ENCODE measurements at regions not wholly inside any gene's neighbourhood (a gene's known extent, or its start where the extent isn't known, plus 50 kb on each side); places are given as distances from the start of the nearest gene placed in this dataset.

- DNase-seq: no peak
- Mint-ChIP-seq H3K27me3 (peaks cover 0 to 4% of the 10 kb centered on the region in 2 donors), H3K27ac (no peak overlapping the region), H3K9me3 (peaks cover 0 to 14% (median 1%) of the 10 kb centered on the region in 8 donors), H3K4me1 (no peaks in the 10 kb centered on the region), H3K4me3 (no peak overlapping the region), H3K36me3 (no peaks in the 10 kb centered on the region)
- no peaks in the 10 kb centered on the region for H3K9me3 ChIP-seq (ENCODE audit: control insufficient read depth in 1 of 2, low read length in 2 of 2)
- no peak overlapping the region for H3K4me3 ChIP-seq (ENCODE audit: low read length in 2 of 2)
- H3K36me3 ChIP-seq (ENCODE audit: insufficient read depth, low read length): no peaks in the 10 kb centered on the region
- intact Hi-C loops (cut with micrococcal nuclease): no loop called here
- H3K4me1 ChIP-seq (ENCODE audit: insufficient read depth, low read length): no peaks in the 10 kb centered on the region
- CTCF ChIA-PET (ENCODE audit: partially characterized antibody): no interaction called here
- no peak overlapping the region for H3K27ac ChIP-seq (ENCODE audit: low read depth, low read length)
- H3K27me3 ChIP-seq (ENCODE audit: insufficient read depth, low read length): no peaks in the 10 kb centered on the region
- POLR2A ChIA-PET (ENCODE audit: partially characterized antibody): no interaction called here
Observed at GRCh38 chr2:240343548-240343947, 91.9 kb upstream of the GPC1 start.

- CTCF ChIA-PET (ENCODE audit: partially characterized antibody): no interaction called here
- DNase-seq: no peak
Observed at GRCh38 chr2:240344904-240345303, 90.6 kb upstream of the GPC1 start.

GRCh38 chr2:240346015-240346752 is 89.3 kb upstream of the GPC1 start:
- H3K36me3 ChIP-seq (ENCODE audit: insufficient read depth, low read length): no peaks in the 10 kb centered on the region
- Mint-ChIP-seq H3K4me1 (no peaks in the 10 kb centered on the region), H3K9me3 (peaks cover 0 to 14% (median 1%) of the 10 kb centered on the region in 8 donors), H3K27me3 (peaks cover 1 to 6% of the 10 kb centered on the region in 2 donors), H3K4me3 (no peak overlapping the region), H3K36me3 (no peaks in the 10 kb centered on the region), H3K27ac (no peak overlapping the region)
- H3K27me3 ChIP-seq (ENCODE audit: insufficient read depth, low read length): no peaks in the 10 kb centered on the region
- H3K4me1 ChIP-seq (ENCODE audit: insufficient read depth, low read length): no peaks in the 10 kb centered on the region
- intact Hi-C loops (cut with micrococcal nuclease): no loop called here
- H3K27ac ChIP-seq (ENCODE audit: low read depth, low read length): no peak overlapping the region
- H3K9me3 ChIP-seq (ENCODE audit: control insufficient read depth in 1 of 2, low read length in 2 of 2): no peaks in the 10 kb centered on the region
- DNase-seq: no peak
- H3K4me3 ChIP-seq (ENCODE audit: low read length in 2 of 2): no peak overlapping the region
- POLR2A ChIA-PET (ENCODE audit: partially characterized antibody): no interaction called here
- CTCF ChIA-PET (ENCODE audit: partially characterized antibody): no interaction called here

More at GRCh38 chr2:240344904-240345303, 90.6 kb upstream of the GPC1 start:
- Mint-ChIP-seq H3K36me3 (no peaks in the 10 kb centered on the region), H3K27ac (no peak overlapping the region), H3K4me1 (no peaks in the 10 kb centered on the region), H3K9me3 (peaks cover 0 to 14% (median 1%) of the 10 kb centered on the region in 8 donors), H3K27me3 (peaks cover 1 to 4% of the 10 kb centered on the region in 2 donors), H3K4me3 (no peak overlapping the region)
- Histone ChIP-seq H3K27ac (ENCODE audit: low read depth, low read length) (no peak overlapping the region), H3K4me3 (ENCODE audit: low read length in 2 of 2) (no peak overlapping the region), H3K27me3 (ENCODE audit: insufficient read depth, low read length) (no peaks in the 10 kb centered on the region), H3K9me3 (ENCODE audit: control insufficient read depth in 1 of 2, low read length in 2 of 2) (no peaks in the 10 kb centered on the region), H3K4me1 (ENCODE audit: insufficient read depth, low read length) (no peaks in the 10 kb centered on the region), H3K36me3 (ENCODE audit: insufficient read depth, low read length) (no peaks in the 10 kb centered on the region)
- POLR2A ChIA-PET (ENCODE audit: partially characterized antibody): no interaction called here
- intact Hi-C loops (cut with micrococcal nuclease): no loop called here

GRCh38 chr2:240346753-240347372 is 88.6 kb upstream of the GPC1 start:
- Mint-ChIP-seq H3K4me3 (no peak overlapping the region), H3K27me3 (peaks cover 1 to 6% of the 10 kb centered on the region in 2 donors), H3K4me1 (no peaks in the 10 kb centered on the region), H3K27ac (no peak overlapping the region), H3K9me3 (peaks cover 0 to 14% (median 1%) of the 10 kb centered on the region in 8 donors), H3K36me3 (no peaks in the 10 kb centered on the region)
- no peak overlapping the region for H3K4me3 ChIP-seq (ENCODE audit: low read length in 2 of 2)
- H3K36me3 ChIP-seq (ENCODE audit: insufficient read depth, low read length): no peaks in the 10 kb centered on the region
- no peak for DNase-seq
- H3K27ac ChIP-seq (ENCODE audit: low read depth, low read length): no peak overlapping the region
- intact Hi-C loops (cut with micrococcal nuclease): no loop called here
- H3K27me3 ChIP-seq (ENCODE audit: insufficient read depth, low read length): no peaks in the 10 kb centered on the region
- CTCF ChIA-PET (ENCODE audit: partially characterized antibody): no interaction called here
- POLR2A ChIA-PET (ENCODE audit: partially characterized antibody): no interaction called here
- H3K4me1 ChIP-seq (ENCODE audit: insufficient read depth, low read length): no peaks in the 10 kb centered on the region
- no peaks in the 10 kb centered on the region for H3K9me3 ChIP-seq (ENCODE audit: control insufficient read depth in 1 of 2, low read length in 2 of 2)

- CTCF ChIA-PET (ENCODE audit: partially characterized antibody): no interaction called here
- no peak overlapping the region for H3K4me3 ChIP-seq (ENCODE audit: low read length in 2 of 2)
- Mint-ChIP-seq H3K27me3 (peaks cover 1 to 8% of the 10 kb centered on the region in 2 donors), H3K9me3 (peaks cover 0 to 14% (median 1%) of the 10 kb centered on the region in 8 donors), H3K27ac (no peak overlapping the region), H3K4me3 (no peak overlapping the region), H3K4me1 (no peaks in the 10 kb centered on the region), H3K36me3 (no peaks in the 10 kb centered on the region)
- H3K9me3 ChIP-seq (ENCODE audit: control insufficient read depth in 1 of 2, low read length in 2 of 2): no peaks in the 10 kb centered on the region
- no peaks in the 10 kb centered on the region for H3K36me3 ChIP-seq (ENCODE audit: insufficient read depth, low read length)
- H3K27ac ChIP-seq (ENCODE audit: low read depth, low read length): no peak overlapping the region
- H3K4me1 ChIP-seq (ENCODE audit: insufficient read depth, low read length): no peaks in the 10 kb centered on the region
- POLR2A ChIA-PET (ENCODE audit: partially characterized antibody): no interaction called here
- intact Hi-C loops (cut with micrococcal nuclease): no loop called here
- H3K27me3 ChIP-seq (ENCODE audit: insufficient read depth, low read length): no peaks in the 10 kb centered on the region
- DNase-seq: no peak
Observed at GRCh38 chr2:240347373-240347940, 88.0 kb upstream of the GPC1 start.

- no peak for DNase-seq
- CTCF ChIA-PET (ENCODE audit: partially characterized antibody): no interaction called here
- H3K4me1 Mint-ChIP-seq: no peaks in the 10 kb centered on the region
- H3K36me3 Mint-ChIP-seq: no peaks in the 10 kb centered on the region
- peaks cover 0 to 14% (median 1%) of the 10 kb centered on the region in 8 donors for H3K9me3 Mint-ChIP-seq
- Histone ChIP-seq H3K4me1 (ENCODE audit: insufficient read depth, low read length) (no peaks in the 10 kb centered on the region), H3K36me3 (ENCODE audit: insufficient read depth, low read length) (no peaks in the 10 kb centered on the region), H3K9me3 (ENCODE audit: control insufficient read depth in 1 of 2, low read length in 2 of 2) (no peaks in the 10 kb centered on the region), H3K4me3 (ENCODE audit: low read length in 2 of 2) (no peak overlapping the region), H3K27me3 (ENCODE audit: insufficient read depth, low read length) (no peaks in the 10 kb centered on the region), H3K27ac (ENCODE audit: low read depth, low read length) (no peak overlapping the region)
- intact Hi-C loops (cut with micrococcal nuclease): no loop called here
- no peak overlapping the region for H3K4me3 Mint-ChIP-seq
- POLR2A ChIA-PET (ENCODE audit: partially characterized antibody): no interaction called here
- H3K27me3 Mint-ChIP-seq: peaks cover 1 to 9% of the 10 kb centered on the region in 2 donors
- H3K27ac Mint-ChIP-seq: no peak overlapping the region
Observed at GRCh38 chr2:240347949-240348500, 87.4 kb upstream of the GPC1 start.

- intact Hi-C loops (cut with micrococcal nuclease): no loop called here
- Histone ChIP-seq H3K36me3 (ENCODE audit: insufficient read depth, low read length) (no peaks in the 10 kb centered on the region), H3K4me1 (ENCODE audit: insufficient read depth, low read length) (no peaks in the 10 kb centered on the region), H3K4me3 (ENCODE audit: low read length in 2 of 2) (no peak overlapping the region), H3K9me3 (ENCODE audit: control insufficient read depth in 1 of 2, low read length in 2 of 2) (no peaks in the 10 kb centered on the region), H3K27ac (ENCODE audit: low read depth, low read length) (no peak overlapping the region), H3K27me3 (ENCODE audit: insufficient read depth, low read length) (no peaks in the 10 kb centered on the region)
- H3K4me3 Mint-ChIP-seq: no peak overlapping the region
- H3K27me3 Mint-ChIP-seq: peaks cover 1 to 9% of the 10 kb centered on the region in 2 donors
- POLR2A ChIA-PET (ENCODE audit: partially characterized antibody): no interaction called here
- no peaks in the 10 kb centered on the region for H3K36me3 Mint-ChIP-seq
- peaks cover 0 to 14% (median 1%) of the 10 kb centered on the region in 8 donors for H3K9me3 Mint-ChIP-seq
- CTCF ChIA-PET (ENCODE audit: partially characterized antibody): no interaction called here
- H3K27ac Mint-ChIP-seq: no peak overlapping the region
- no peak for DNase-seq
- H3K4me1 Mint-ChIP-seq: no peaks in the 10 kb centered on the region
Observed at GRCh38 chr2:240348522-240348921, 86.9 kb upstream of the GPC1 start.

All from CD4-positive, alpha-beta memory T cell (primary cell).